ENCODE measurements at regions not wholly inside any gene's neighbourhood (a gene's known extent, or its start where the extent isn't known, plus 50 kb on each side); places are given as distances from the start of the nearest gene placed in this dataset.

GRCh38 chr4:180407275-180407885 is 1835.8 kb upstream of the TENM3 start:
- no peak overlapping the region for H3K27ac ChIP-seq
- no peaks in the 10 kb centered on the region for H3K36me3 ChIP-seq
- ATAC-seq (no peak), DNase-seq (no peak)
- no peaks in the 10 kb centered on the region for H3K27me3 ChIP-seq
- no peak overlapping the region for H3K4me3 ChIP-seq
- TF ChIP-seq POLR2A (IDR thresholded peaks at IDR 0.05) (no peak), CTCF (IDR thresholded peaks at IDR 0.05) (no peak)
- intact Hi-C loops (cut with DNase I) = no loop called here
- WGBS, 4 donors = 44 to 51% (median 47%) methylated on average over 4 of the region's 4 CpGs
- peaks cover 0 to 5% (median 0%) of the 10 kb centered on the region in 12 donors for H3K9me3 ChIP-seq
- no peaks in the 10 kb centered on the region for H3K4me1 ChIP-seq

DNA sequence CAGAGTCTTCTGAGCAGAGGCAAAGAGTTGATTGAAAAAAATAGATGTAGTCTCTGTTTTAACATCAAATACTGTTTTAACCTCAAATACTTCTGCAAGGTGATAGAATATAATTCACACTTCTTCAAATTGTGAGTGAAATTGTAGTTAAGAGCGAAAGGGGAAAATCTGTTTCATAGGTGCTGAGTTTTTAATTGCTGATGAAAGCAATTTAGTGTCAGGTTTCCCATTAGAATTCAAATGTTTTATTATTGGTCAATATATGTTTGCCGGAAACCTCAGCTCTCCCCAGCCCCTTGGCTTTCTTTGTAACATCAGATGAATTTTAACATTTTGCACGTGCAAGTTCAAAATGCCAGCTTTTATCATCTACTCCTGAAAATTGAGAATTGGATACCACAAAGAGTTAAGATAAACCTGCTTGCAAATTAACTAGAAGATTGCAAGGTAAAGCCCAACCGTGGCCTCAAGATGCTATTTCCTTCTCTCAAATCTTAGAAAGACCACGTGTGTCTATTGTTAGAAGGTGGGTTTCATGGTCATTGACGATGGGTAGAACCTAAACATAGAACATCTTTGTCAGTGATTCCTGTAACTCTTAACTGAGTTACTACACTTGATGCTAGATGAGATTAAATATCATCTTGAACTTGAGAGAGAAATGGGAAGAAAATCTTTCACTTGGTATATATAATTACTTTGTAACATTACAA is 1824.2 kb upstream of the TENM3 start:
- intact Hi-C loops (cut with DNase I) = no loop called here
- Histone ChIP-seq H3K27me3 (no peaks in the 10 kb centered on the region), H3K4me1 (no peaks in the 10 kb centered on the region), H3K27ac (no peak overlapping the region), H3K4me3 (no peak overlapping the region), H3K36me3 (no peaks in the 10 kb centered on the region), H3K9me3 (no peaks in the 10 kb centered on the region)
- ATAC-seq = no peak
- 42 to 63% (median 56%) methylated on average over 6 of the region's 6 CpGs for WGBS, 4 donors
- no peak for TF ChIP-seq POLR2A (IDR thresholded peaks at IDR 0.05)
- TF ChIP-seq CTCF (IDR thresholded peaks at IDR 0.05) = no peak
- DNase-seq = no peak

DNA sequence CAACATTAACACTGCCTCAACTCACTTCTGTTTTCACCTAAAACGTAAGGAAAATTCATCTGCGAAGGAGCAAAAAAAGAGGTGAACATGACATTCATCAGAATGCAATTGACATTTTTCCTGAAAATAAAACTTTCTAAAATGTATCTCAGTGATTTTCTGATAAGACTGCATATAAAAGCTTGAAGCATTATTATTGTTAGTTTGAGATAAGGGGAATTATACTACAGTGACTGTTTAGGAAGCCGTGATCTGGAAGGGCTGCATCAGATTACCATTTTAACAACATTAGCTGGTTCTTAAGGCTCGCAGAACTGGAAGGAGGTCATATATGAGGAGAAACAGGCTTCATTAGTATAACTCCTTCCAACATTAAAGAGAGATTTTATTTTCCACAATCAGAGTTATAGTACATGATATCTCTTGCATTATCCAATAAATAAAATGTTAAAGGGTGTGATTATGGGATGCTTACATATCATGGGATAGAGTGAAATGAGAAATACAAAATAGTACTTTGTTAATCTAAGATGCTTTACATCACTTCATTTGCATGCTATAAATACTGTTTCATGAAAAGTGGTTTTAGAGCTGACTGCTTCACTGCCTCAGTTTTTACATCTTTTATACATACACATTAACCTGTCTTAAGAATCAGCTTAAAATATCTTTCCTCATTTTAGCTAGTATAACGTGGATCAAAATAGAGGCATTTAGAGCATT is 1820.1 kb upstream of the TENM3 start:
- ATAC-seq (no peak), DNase-seq (no peak)
- TF ChIP-seq CTCF (IDR thresholded peaks at IDR 0.05) (no peak), POLR2A (IDR thresholded peaks at IDR 0.05) (no peak)
- Histone ChIP-seq H3K4me1 (no peaks in the 10 kb centered on the region), H3K36me3 (no peaks in the 10 kb centered on the region), H3K27me3 (no peaks in the 10 kb centered on the region), H3K9me3 (no peaks in the 10 kb centered on the region), H3K4me3 (no peak overlapping the region), H3K27ac (no peak overlapping the region)
- intact Hi-C loops (cut with DNase I) = no loop called here
- whole genome bisulfite sequencing, 4 donors = 55 to 59% (median 56%) methylated on average over 5 of the region's 5 CpGs

GRCh38 chr4:180423712-180424057 is 1819.5 kb upstream of the TENM3 start:
- no peak overlapping the region for H3K27ac ChIP-seq
- no peaks in the 10 kb centered on the region for H3K36me3 ChIP-seq
- no peak for ATAC-seq
- intact Hi-C loops (cut with DNase I) = no loop called here
- no peak overlapping the region for H3K4me3 ChIP-seq
- no peaks in the 10 kb centered on the region for H3K9me3 ChIP-seq
- no peak for DNase-seq
- no peaks in the 10 kb centered on the region for H3K27me3 ChIP-seq
- WGBS, 4 donors = 37 to 57% (median 49%) methylated on average over 4 of the region's 4 CpGs
- TF ChIP-seq CTCF (IDR thresholded peaks at IDR 0.05) = no peak
- TF ChIP-seq POLR2A (IDR thresholded peaks at IDR 0.05) = no peak
- no peaks in the 10 kb centered on the region for H3K4me1 ChIP-seq

All from heart left ventricle (tissue), 16 donors.